IgD-negative memory B cell (primary cell): ENCODE measurements at regions not wholly inside any gene's neighbourhood (a gene's known extent, or its start where the extent isn't known, plus 50 kb on each side); places are given as distances from the start of the nearest gene placed in this dataset.

ENCODE experiments used
- H3K27ac Mint-ChIP-seq, 3 donors: one replicate each; pipeline ENCODE4 v1.8.0; 2020 to 2022; ENCODE audit warnings: mild to moderate bottlenecking in 3 of 3, mixed read lengths in 3 of 3, moderate library complexity in 1 of 3
- H3K27me3 Mint-ChIP-seq: one replicate; pipeline ENCODE4 v1.8.0; 2021; ENCODE audit warnings: mixed read lengths
- H3K36me3 Mint-ChIP-seq: one replicate; pipeline ENCODE4 v1.8.0; 2020; ENCODE audit warnings: mild to moderate bottlenecking, mixed read lengths
- H3K4me1 Mint-ChIP-seq, 3 donors: one replicate each; pipeline ENCODE4 v1.8.0; 2020 to 2022; ENCODE audit warnings: mixed read lengths in 3 of 3, mild to moderate bottlenecking in 1 of 3
- H3K4me3 Mint-ChIP-seq, 4 donors: one replicate each; pipeline ENCODE4 v1.8.0; 2020 to 2022; ENCODE audit warnings: mild to moderate bottlenecking in 4 of 4, mixed read lengths in 4 of 4, moderate library complexity in 3 of 4
- H3K9me3 Mint-ChIP-seq, 3 donors: one replicate each; pipeline ENCODE4 v1.8.0; 2020 to 2021; ENCODE audit warnings: mixed read lengths in 3 of 3, mild to moderate bottlenecking in 1 of 3

- Mint-ChIP-seq H3K9me3 (peaks cover 0 to 3% (median 1%) of the 10 kb centered on the region in 3 donors), H3K4me1 (no peaks in the 10 kb centered on the region), H3K36me3 (no peaks in the 10 kb centered on the region), H3K27me3 (peaks cover 34% of the 10 kb centered on the region), H3K27ac (no peak overlapping the region), H3K4me3 (no peak overlapping the region)
Measured at GRCh38 chr3:124297062-124297980, 305.4 kb upstream of the ROPN1 start.

GRCh38 chr3:124298301-124298700, 306.4 kb upstream of the ROPN1 start:
- H3K27ac Mint-ChIP-seq, result no peak overlapping the region
- H3K36me3 Mint-ChIP-seq, result no peaks in the 10 kb centered on the region
- peaks cover 0 to 3% (median 1%) of the 10 kb centered on the region in 3 donors for H3K9me3 Mint-ChIP-seq
- H3K4me3 Mint-ChIP-seq, result no peak overlapping the region
- peaks cover 34% of the 10 kb centered on the region for H3K27me3 Mint-ChIP-seq
- no peaks in the 10 kb centered on the region for H3K4me1 Mint-ChIP-seq

GRCh38 chr3:124298951-124299350, 307.0 kb upstream of the ROPN1 start:
- H3K4me1 Mint-ChIP-seq, result no peaks in the 10 kb centered on the region
- peaks cover 32% of the 10 kb centered on the region for H3K27me3 Mint-ChIP-seq
- H3K27ac Mint-ChIP-seq, result peak overlapping the region in 1 of 3 donors; percentile 61
- no peak overlapping the region for H3K4me3 Mint-ChIP-seq
- no peaks in the 10 kb centered on the region for H3K36me3 Mint-ChIP-seq
- peaks cover 0 to 3% (median 0%) of the 10 kb centered on the region in 3 donors for H3K9me3 Mint-ChIP-seq

GRCh38 chr3:124299831-124300230, 307.9 kb upstream of the ROPN1 start:
- Mint-ChIP-seq H3K9me3 (peaks cover 0 to 3% (median 3%) of the 10 kb centered on the region in 3 donors), H3K27me3 (peaks cover 32% of the 10 kb centered on the region), H3K4me3 (no peak overlapping the region), H3K36me3 (no peaks in the 10 kb centered on the region), H3K4me1 (no peaks in the 10 kb centered on the region), H3K27ac (no peak overlapping the region)

- no peaks in the 10 kb centered on the region for H3K4me1 Mint-ChIP-seq
- H3K4me3 Mint-ChIP-seq, result no peak overlapping the region
- no peaks in the 10 kb centered on the region for H3K36me3 Mint-ChIP-seq
- H3K27ac Mint-ChIP-seq, result no peak overlapping the region
- peaks cover 0 to 9% (median 3%) of the 10 kb centered on the region in 3 donors for H3K9me3 Mint-ChIP-seq
- peaks cover 32% of the 10 kb centered on the region for H3K27me3 Mint-ChIP-seq
Measured at GRCh38 chr3:124300416-124300815, 308.5 kb upstream of the ROPN1 start.

- Mint-ChIP-seq H3K36me3 (peaks cover 3% of the 10 kb centered on the region), H3K27me3 (peaks cover 21% of the 10 kb centered on the region), H3K27ac (no peak overlapping the region), H3K9me3 (peaks cover 5 to 34% (median 12%) of the 10 kb centered on the region in 3 donors), H3K4me3 (no peak overlapping the region), H3K4me1 (no peaks in the 10 kb centered on the region)
Measured at GRCh38 chr3:124303305-124303910, 311.5 kb upstream of the ROPN1 start.

- no peaks in the 10 kb centered on the region for H3K4me1 Mint-ChIP-seq
- H3K27me3 Mint-ChIP-seq, result peaks cover 2% of the 10 kb centered on the region
- H3K36me3 Mint-ChIP-seq, result peaks cover 3% of the 10 kb centered on the region
- peaks cover 5 to 34% (median 9%) of the 10 kb centered on the region in 3 donors for H3K9me3 Mint-ChIP-seq
- no peak overlapping the region for H3K27ac Mint-ChIP-seq
- no peak overlapping the region for H3K4me3 Mint-ChIP-seq
Measured at GRCh38 chr3:124306665-124307064, 314.7 kb upstream of the ROPN1 start.

GRCh38 chr3:124313621-124314020, 321.7 kb upstream of the ROPN1 start:
- peaks cover 0 to 2% (median 0%) of the 10 kb centered on the region in 3 donors for H3K9me3 Mint-ChIP-seq
- no peak overlapping the region for H3K27ac Mint-ChIP-seq
- H3K4me1 Mint-ChIP-seq, result no peaks in the 10 kb centered on the region
- peaks cover 2% of the 10 kb centered on the region for H3K27me3 Mint-ChIP-seq
- H3K4me3 Mint-ChIP-seq, result no peak overlapping the region
- H3K36me3 Mint-ChIP-seq, result no peaks in the 10 kb centered on the region

- H3K4me1 Mint-ChIP-seq, result no peaks in the 10 kb centered on the region
- H3K27ac Mint-ChIP-seq, result no peak overlapping the region
- no peaks in the 10 kb centered on the region for H3K36me3 Mint-ChIP-seq
- peaks cover 0 to 2% (median 0%) of the 10 kb centered on the region in 3 donors for H3K9me3 Mint-ChIP-seq
- H3K4me3 Mint-ChIP-seq, result no peak overlapping the region
- H3K27me3 Mint-ChIP-seq, result peaks cover 1% of the 10 kb centered on the region
Measured at GRCh38 chr3:124315215-124316033, 323.5 kb upstream of the ROPN1 start.

- H3K4me1 Mint-ChIP-seq, result no peaks in the 10 kb centered on the region
- H3K27me3 Mint-ChIP-seq, result peaks cover 1% of the 10 kb centered on the region
- H3K36me3 Mint-ChIP-seq, result no peaks in the 10 kb centered on the region
- H3K9me3 Mint-ChIP-seq, result peaks cover 0 to 2% (median 0%) of the 10 kb centered on the region in 3 donors
- H3K27ac Mint-ChIP-seq, result no peak overlapping the region
- H3K4me3 Mint-ChIP-seq, result no peak overlapping the region
Measured at GRCh38 chr3:124316034-124316287, 324.0 kb upstream of the ROPN1 start.

GRCh38 chr3:124318014-124318413, 326.1 kb upstream of the ROPN1 start:
- Mint-ChIP-seq H3K27me3 (peaks cover 1% of the 10 kb centered on the region), H3K4me3 (no peak overlapping the region), H3K36me3 (no peaks in the 10 kb centered on the region), H3K27ac (no peak overlapping the region), H3K4me1 (no peaks in the 10 kb centered on the region), H3K9me3 (peaks cover 0 to 2% (median 0%) of the 10 kb centered on the region in 3 donors)

- Mint-ChIP-seq H3K4me1 (no peaks in the 10 kb centered on the region), H3K27me3 (peaks cover 1% of the 10 kb centered on the region), H3K9me3 (peaks cover 0 to 2% (median 0%) of the 10 kb centered on the region in 3 donors), H3K27ac (no peak overlapping the region), H3K4me3 (no peak overlapping the region), H3K36me3 (no peaks in the 10 kb centered on the region)
Measured at GRCh38 chr3:124318656-124319055, 326.7 kb upstream of the ROPN1 start.

- Mint-ChIP-seq H3K36me3 (no peaks in the 10 kb centered on the region), H3K9me3 (peaks cover 0 to 2% (median 0%) of the 10 kb centered on the region in 3 donors), H3K4me1 (no peaks in the 10 kb centered on the region), H3K27ac (no peak overlapping the region), H3K27me3 (peaks cover 4% of the 10 kb centered on the region), H3K4me3 (no peak overlapping the region)
Measured at GRCh38 chr3:124320976-124321375, 329.1 kb upstream of the ROPN1 start.

GRCh38 chr3:124322309-124322880, 330.5 kb upstream of the ROPN1 start:
- Mint-ChIP-seq H3K4me3 (no peak overlapping the region), H3K27ac (no peak overlapping the region), H3K4me1 (no peaks in the 10 kb centered on the region), H3K36me3 (no peaks in the 10 kb centered on the region), H3K27me3 (peaks cover 4% of the 10 kb centered on the region), H3K9me3 (no peaks in the 10 kb centered on the region)

- H3K27me3 Mint-ChIP-seq, result peaks cover 4% of the 10 kb centered on the region
- H3K4me1 Mint-ChIP-seq, result no peaks in the 10 kb centered on the region
- H3K9me3 Mint-ChIP-seq, result no peaks in the 10 kb centered on the region
- no peak overlapping the region for H3K4me3 Mint-ChIP-seq
- no peaks in the 10 kb centered on the region for H3K36me3 Mint-ChIP-seq
- H3K27ac Mint-ChIP-seq, result no peak overlapping the region
Measured at GRCh38 chr3:124322966-124323365, 331.0 kb upstream of the ROPN1 start.
